NCI-H2171 (cell line): ENCODE measurements at regions not wholly inside any gene's neighbourhood (a gene's known extent, or its start where the extent isn't known, plus 50 kb on each side); places are given as distances from the start of the nearest gene placed in this dataset.
"Not testable (repeated sequence)": the region's sequence is repeated elsewhere in the genome, so short reads cannot be mapped to it uniquely, and the experiment has no call there.

Source experiments
- DNase-seq: peaks from one replicate; lab custom pipeline; 2025; lab: John Stamatoyannopoulos, UW

GRCh38 chr1:148386031-148386398, 97.1 kb downstream of the PPIAL4G start:
- not testable (repeated sequence) for DNase-seq

- DNase-seq: no peak
Observed at GRCh38 chr1:148385371-148386030, 97.6 kb downstream of the PPIAL4G start.

GRCh38 chr1:148383966-148384365, 99.1 kb downstream of the PPIAL4G start:
- no peak for DNase-seq

GRCh38 chr1:148379697-148380096, 103.4 kb downstream of the PPIAL4G start:
- no peak for DNase-seq

GRCh38 chr1:148379170-148379500, 104.0 kb downstream of the PPIAL4G start:
- DNase-seq: no peak

GRCh38 chr1:148377992-148378391, 105.1 kb downstream of the PPIAL4G start:
- not testable (repeated sequence) for DNase-seq

GRCh38 chr1:148377045-148377444, 106.1 kb downstream of the PPIAL4G start:
- not testable (repeated sequence) for DNase-seq

GRCh38 chr1:148374101-148374500, 109.0 kb downstream of the PPIAL4G start:
- no peak for DNase-seq

GRCh38 chr1:148373192-148373925, 109.7 kb downstream of the PPIAL4G start:
- no peak for DNase-seq

GRCh38 chr1:148372731-148373130, 110.4 kb downstream of the PPIAL4G start:
- DNase-seq: no peak

GRCh38 chr1:148372051-148372726, 110.9 kb downstream of the PPIAL4G start:
- DNase-seq: not testable (repeated sequence)

- DNase-seq: not testable (repeated sequence)
Observed at GRCh38 chr1:148371551-148371994, 111.5 kb downstream of the PPIAL4G start.

GRCh38 chr1:148370661-148371060, 112.4 kb downstream of the PPIAL4G start:
- not testable (repeated sequence) for DNase-seq

- DNase-seq: no peak
Observed at GRCh38 chr1:148367596-148367995, 115.5 kb downstream of the PPIAL4G start.

GRCh38 chr1:148366136-148366753, 116.9 kb downstream of the PPIAL4G start:
- not testable (repeated sequence) for DNase-seq

- DNase-seq: not testable (repeated sequence)
Observed at GRCh38 chr1:148365151-148365550, 118.0 kb downstream of the PPIAL4G start.

- not testable (repeated sequence) for DNase-seq
Observed at GRCh38 chr1:148363979-148364378, 119.1 kb downstream of the PPIAL4G start.

GRCh38 chr1:148363439-148363810, 119.7 kb downstream of the PPIAL4G start:
- no peak for DNase-seq

- DNase-seq: no peak
Observed at GRCh38 chr1:148362626-148363438, 120.3 kb downstream of the PPIAL4G start.

GRCh38 chr1:148362216-148362611, 120.9 kb downstream of the PPIAL4G start:
- DNase-seq: no peak

- not testable (repeated sequence) for DNase-seq
Observed at GRCh38 chr1:148361427-148362215, 121.5 kb downstream of the PPIAL4G start.
